ENCODE measurements at regions not wholly inside any gene's neighbourhood (a gene's known extent, or its start where the extent isn't known, plus 50 kb on each side); places are given as distances from the start of the nearest gene placed in this dataset.
"Not testable (repeated sequence)": the region's sequence is repeated elsewhere in the genome, so short reads cannot be mapped to it uniquely, and the experiment has no call there.

DNA sequence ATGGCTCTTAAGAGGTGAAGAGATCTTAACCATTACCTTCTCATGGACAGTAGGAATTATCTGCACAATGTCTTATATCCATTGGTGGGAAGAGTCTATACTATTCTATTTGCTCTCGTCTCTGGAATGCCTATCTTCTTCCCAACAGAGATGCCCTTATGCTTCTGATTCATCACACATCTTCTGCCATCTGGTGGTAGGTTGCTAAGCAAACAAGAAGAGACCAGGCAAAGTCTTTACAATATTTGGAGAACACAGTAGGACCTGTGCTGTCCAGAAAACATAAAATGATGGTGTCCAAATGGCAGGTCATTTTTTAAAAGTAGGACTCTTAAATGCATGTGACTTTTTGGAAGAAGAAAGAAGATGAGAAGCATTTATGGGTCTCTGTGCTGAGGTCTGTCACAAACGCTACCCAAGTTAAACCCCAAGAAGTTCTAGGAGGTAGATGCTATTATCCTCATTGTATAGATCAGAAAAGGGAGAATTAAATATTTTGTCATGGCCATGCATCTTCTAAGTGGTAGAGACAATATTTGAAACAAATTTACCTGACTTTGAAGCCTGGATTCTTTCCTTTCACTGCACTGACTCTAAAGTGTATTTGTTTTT, 67.8 kb upstream of the NXPH1 start (continued):
- TF ChIP-seq, protein P1, sequence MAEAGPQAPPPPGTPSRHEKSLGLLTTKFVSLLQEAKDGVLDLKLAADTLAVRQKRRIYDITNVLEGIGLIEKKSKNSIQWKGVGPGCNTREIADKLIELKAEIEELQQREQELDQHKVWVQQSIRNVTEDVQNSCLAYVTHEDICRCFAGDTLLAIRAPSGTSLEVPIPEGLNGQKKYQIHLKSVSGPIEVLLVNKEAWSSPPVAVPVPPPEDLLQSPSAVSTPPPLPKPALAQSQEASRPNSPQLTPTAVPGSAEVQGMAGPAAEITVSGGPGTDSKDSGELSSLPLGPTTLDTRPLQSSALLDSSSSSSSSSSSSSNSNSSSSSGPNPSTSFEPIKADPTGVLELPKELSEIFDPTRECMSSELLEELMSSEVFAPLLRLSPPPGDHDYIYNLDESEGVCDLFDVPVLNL (CRISPR knock-in tag; IDR thresholded peaks at IDR 0.05; ENCODE audit: borderline replicate concordance, low read depth), result no peak
- TF ChIP-seq CREB1 (CRISPR knock-in tag; IDR thresholded peaks at IDR 0.05), result no peak
- TF ChIP-seq ZNF423 (CRISPR knock-in tag; IDR thresholded peaks at IDR 0.05), result no peak
- no peak for TF ChIP-seq TEAD4 (CRISPR knock-in tag; IDR thresholded peaks at IDR 0.05)
- no peak for TF ChIP-seq GRHL2 (CRISPR knock-in tag; IDR thresholded peaks at IDR 0.05; ENCODE audit: insufficient replicate concordance, severe bottlenecking)
- no peak for TF ChIP-seq NR3C1 (CRISPR knock-in tag; conservative IDR thresholded peaks at IDR 0.05; ENCODE audit: low read depth)
- TF ChIP-seq, protein P2, sequence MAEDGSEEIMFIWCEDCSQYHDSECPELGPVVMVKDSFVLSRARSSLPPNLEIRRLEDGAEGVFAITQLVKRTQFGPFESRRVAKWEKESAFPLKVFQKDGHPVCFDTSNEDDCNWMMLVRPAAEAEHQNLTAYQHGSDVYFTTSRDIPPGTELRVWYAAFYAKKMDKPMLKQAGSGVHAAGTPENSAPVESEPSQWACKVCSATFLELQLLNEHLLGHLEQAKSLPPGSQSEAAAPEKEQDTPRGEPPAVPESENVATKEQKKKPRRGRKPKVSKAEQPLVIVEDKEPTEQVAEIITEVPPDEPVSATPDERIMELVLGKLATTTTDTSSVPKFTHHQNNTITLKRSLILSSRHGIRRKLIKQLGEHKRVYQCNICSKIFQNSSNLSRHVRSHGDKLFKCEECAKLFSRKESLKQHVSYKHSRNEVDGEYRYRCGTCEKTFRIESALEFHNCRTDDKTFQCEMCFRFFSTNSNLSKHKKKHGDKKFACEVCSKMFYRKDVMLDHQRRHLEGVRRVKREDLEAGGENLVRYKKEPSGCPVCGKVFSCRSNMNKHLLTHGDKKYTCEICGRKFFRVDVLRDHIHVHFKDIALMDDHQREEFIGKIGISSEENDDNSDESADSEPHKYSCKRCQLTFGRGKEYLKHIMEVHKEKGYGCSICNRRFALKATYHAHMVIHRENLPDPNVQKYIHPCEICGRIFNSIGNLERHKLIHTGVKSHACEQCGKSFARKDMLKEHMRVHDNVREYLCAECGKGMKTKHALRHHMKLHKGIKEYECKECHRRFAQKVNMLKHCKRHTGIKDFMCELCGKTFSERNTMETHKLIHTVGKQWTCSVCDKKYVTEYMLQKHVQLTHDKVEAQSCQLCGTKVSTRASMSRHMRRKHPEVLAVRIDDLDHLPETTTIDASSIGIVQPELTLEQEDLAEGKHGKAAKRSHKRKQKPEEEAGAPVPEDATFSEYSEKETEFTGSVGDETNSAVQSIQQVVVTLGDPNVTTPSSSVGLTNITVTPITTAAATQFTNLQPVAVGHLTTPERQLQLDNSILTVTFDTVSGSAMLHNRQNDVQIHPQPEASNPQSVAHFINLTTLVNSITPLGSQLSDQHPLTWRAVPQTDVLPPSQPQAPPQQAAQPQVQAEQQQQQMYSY (CRISPR knock-in tag; IDR thresholded peaks at IDR 0.05), result no peak
- TF ChIP-seq, protein P3, sequence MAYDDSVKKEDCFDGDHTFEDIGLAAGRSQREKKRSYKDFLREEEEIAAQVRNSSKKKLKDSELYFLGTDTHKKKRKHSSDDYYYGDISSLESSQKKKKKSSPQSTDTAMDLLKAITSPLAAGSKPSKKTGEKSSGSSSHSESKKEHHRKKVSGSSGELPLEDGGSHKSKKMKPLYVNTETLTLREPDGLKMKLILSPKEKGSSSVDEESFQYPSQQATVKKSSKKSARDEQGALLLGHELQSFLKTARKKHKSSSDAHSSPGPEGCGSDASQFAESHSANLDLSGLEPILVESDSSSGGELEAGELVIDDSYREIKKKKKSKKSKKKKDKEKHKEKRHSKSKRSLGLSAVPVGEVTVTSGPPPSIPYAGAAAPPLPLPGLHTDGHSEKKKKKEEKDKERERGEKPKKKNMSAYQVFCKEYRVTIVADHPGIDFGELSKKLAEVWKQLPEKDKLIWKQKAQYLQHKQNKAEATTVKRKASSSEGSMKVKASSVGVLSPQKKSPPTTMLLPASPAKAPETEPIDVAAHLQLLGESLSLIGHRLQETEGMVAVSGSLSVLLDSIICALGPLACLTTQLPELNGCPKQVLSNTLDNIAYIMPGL (CRISPR knock-in tag; IDR thresholded peaks at IDR 0.05), result no peak

DNA sequence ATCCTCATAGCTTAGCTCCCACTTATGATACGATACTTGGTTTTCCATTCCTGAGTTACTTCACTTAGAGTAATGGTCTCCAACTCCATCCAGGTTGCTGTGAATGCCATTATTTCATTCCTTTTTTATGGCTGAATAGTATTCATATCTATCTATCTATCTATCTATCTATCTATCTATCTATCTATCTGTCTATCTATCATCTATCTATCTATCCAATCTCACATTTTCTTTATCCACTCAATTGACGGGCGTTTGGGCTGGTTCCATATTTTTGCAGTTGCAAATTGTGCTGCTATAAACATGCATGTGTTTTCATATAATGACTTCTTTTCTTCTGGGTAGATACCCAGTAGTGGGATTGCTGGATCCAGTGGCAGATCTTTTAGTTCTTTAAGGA, 65.4 kb upstream of the NXPH1 start:
- CTCF ChIA-PET; DNase-seq (ENCODE audit: low spot score); H3K36me3 Mint-ChIP-seq; H3K4me3 Mint-ChIP-seq; H3K27ac Mint-ChIP-seq; H3K27me3 Mint-ChIP-seq (ENCODE audit: low read depth); POLR2A ChIA-PET; H3K9me3 Mint-ChIP-seq; ATAC-seq: not testable (repeated sequence)
- peaks cover 47% of the 10 kb centered on the region for H3K4me1 Mint-ChIP-seq

DNA sequence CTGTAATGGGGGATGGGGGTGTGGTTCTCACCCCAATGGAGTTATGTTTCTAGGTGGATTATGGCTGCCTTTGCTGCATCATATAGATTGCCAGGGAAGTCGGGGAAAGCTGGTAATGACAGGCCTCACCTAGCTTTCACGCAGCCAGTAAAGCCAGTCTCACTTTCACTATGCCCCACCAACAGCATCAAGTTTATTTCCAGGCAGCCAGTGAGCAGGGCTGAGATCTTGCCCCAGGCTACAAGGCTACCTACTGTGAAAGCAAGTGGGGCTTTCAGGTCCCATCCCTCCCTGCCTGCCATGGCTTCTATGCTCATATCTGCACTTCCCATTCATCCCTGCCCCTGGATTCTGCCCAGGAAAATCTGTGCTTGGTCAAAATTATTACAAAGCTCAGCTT, 61.7 kb upstream of the NXPH1 start:
- peak; percentile 85 for ATAC-seq
- CTCF ChIA-PET, result interaction anchor here (0.6 to 1.4 kb wide), 3 partner anchors 20 to 76 kb away, joined by 3 to 7 read pairs (median 5); partner anchors contain the start of gene NXPH1
- Mint-ChIP-seq H3K9me3 (peaks cover 36% of the 10 kb centered on the region), H3K4me1 (peaks cover 32% of the 10 kb centered on the region), H3K27me3 (ENCODE audit: low read depth) (no peaks in the 10 kb centered on the region; the same call in 1 of the 2 replicates), H3K4me3 (no peak overlapping the region), H3K27ac (0 out of 2 replicates have a peak overlapping the region, but pooled peaks have one; percentile 29), H3K36me3 (peaks cover 32% of the 10 kb centered on the region)
- peak; percentile 22 for DNase-seq (ENCODE audit: low spot score)
- POLR2A ChIA-PET, result no interaction called here
- TF ChIP-seq CREB1 (CRISPR knock-in tag; IDR thresholded peaks at IDR 0.05) (no peak), NR3C1 (CRISPR knock-in tag; conservative IDR thresholded peaks at IDR 0.05; ENCODE audit: low read depth) (no peak), FOXP1 (CRISPR knock-in tag; IDR thresholded peaks at IDR 0.05; ENCODE audit: borderline replicate concordance) (no peak)
- TF ChIP-seq, protein P4, sequence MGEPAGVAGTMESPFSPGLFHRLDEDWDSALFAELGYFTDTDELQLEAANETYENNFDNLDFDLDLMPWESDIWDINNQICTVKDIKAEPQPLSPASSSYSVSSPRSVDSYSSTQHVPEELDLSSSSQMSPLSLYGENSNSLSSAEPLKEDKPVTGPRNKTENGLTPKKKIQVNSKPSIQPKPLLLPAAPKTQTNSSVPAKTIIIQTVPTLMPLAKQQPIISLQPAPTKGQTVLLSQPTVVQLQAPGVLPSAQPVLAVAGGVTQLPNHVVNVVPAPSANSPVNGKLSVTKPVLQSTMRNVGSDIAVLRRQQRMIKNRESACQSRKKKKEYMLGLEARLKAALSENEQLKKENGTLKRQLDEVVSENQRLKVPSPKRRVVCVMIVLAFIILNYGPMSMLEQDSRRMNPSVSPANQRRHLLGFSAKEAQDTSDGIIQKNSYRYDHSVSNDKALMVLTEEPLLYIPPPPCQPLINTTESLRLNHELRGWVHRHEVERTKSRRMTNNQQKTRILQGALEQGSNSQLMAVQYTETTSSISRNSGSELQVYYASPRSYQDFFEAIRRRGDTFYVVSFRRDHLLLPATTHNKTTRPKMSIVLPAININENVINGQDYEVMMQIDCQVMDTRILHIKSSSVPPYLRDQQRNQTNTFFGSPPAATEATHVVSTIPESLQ (CRISPR knock-in tag; IDR thresholded peaks at IDR 0.05), result no peak
- TF ChIP-seq, protein P5, sequence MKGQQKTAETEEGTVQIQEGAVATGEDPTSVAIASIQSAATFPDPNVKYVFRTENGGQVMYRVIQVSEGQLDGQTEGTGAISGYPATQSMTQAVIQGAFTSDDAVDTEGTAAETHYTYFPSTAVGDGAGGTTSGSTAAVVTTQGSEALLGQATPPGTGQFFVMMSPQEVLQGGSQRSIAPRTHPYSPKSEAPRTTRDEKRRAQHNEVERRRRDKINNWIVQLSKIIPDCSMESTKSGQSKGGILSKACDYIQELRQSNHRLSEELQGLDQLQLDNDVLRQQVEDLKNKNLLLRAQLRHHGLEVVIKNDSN (CRISPR knock-in tag; IDR thresholded peaks at IDR 0.05), result no peak

All from WTC11 (cell line).